ENCODE measurements at regions not wholly inside any gene's neighbourhood (a gene's known extent, or its start where the extent isn't known, plus 50 kb on each side); places are given as distances from the start of the nearest gene placed in this dataset.
"Not testable (repeated sequence)": the region's sequence is repeated elsewhere in the genome, so short reads cannot be mapped to it uniquely, and the experiment has no call there.

DNA sequence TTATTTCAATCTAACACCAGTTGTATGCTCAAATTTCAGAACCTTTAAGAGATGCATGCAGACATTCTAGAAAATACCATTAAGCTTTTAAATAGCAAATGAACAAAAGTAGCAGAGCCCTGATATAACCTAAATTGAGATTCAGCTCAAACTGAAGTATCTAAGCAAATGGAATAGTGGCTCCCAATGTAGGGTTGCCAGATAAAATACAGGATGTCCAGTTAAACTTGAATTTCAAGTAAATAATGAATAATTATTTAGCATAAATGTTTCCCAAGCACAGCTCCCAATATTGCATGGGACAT, 171.1 kb upstream of the ATP11B start:
- DNase-seq (ENCODE audit: low read depth), result no peak

DNA sequence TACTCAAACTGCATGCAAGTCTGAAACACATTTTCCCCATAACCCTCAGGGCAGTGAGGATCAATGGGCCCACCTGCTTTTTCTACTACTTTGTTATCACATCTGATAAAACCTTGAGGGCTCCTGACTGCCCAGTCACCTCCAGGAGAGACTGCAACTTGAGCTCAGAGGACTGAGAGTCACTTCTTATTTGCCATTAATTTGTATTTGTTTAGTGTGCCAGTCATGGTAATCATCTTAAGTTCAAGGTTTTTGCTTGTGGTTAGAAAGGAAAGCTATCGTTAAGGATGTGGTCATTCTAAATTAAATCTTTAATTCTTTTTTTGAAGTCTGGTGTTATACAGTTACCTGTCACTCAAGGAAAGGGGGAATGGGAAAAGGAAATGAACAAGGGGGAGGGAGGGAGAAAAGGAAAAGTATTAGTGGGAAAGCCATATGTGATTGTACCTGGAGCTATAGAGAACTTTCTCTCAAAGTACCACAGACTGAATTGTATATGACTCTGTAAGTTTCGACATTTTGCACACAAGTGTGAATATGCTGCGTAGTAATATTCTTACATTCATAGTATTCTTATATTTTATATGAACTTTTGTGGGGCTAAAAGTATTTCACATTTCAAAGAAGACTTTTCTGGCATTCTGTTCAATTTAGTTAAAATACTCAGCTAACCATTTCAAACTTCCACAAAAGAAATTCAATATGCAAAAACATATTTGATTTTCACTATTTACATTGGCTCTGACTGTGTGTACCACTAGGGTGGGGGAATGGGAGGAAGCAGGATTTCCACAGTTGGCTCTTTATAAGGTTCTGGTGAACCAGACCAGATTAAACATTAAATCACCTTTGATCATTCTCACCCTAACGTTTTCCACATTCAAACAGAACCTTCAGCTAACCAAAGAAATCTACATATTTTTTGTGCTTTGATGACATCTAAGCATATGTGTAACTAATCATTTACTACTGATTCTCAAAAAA, 166.5 kb upstream of the ATP11B start:
- DNase-seq (ENCODE audit: low read depth), result no peak

- DNase-seq (ENCODE audit: low read depth), result no peak
Observed at GRCh38 chr3:182628531-182628930, 164.8 kb upstream of the ATP11B start.

GRCh38 chr3:182629521-182629920, 163.8 kb upstream of the ATP11B start:
- no peak for DNase-seq (ENCODE audit: low read depth)

DNA sequence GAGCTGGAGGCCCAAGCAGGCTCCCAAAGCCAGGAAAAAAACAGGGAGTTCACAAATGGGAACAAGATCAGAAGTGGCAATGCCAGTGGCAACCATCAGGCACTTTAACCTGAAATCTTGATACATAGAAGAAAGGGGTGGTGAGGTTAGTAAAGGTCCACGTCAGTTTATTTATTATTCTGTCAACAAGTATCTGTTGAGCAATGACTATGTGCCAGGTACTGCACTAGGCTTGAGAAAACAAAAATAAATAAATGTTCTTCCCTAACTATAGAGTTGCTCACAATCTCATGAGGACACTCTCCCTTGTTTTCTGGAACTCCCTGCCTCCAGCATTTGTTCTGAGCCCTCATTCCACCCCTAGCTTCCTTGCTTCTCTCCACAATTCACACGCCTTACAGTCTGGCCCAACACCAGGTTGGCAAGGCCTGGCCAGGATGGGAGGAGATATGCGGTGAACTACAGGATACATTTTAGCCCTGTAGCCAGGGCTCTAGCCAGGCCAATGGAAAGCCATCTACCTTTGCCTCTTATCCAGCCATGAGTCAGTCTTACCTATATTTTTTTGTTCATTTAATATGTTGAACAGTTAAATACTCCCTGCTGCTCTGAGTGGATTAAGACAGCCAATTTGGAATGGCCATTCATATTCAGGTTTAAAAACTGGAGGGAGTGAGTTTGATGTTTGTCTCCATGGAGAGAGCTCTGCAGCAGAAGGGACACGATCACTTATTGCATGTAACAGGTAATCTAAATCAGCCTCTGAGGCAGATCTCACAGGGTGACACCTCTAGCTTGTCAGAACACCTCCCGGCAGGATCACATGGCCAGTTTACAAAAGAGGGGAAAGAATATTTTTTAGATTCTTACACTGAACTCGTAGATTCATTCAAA, 161.9 kb upstream of the ATP11B start:
- DNase-seq (ENCODE audit: low read depth), result no peak

DNA sequence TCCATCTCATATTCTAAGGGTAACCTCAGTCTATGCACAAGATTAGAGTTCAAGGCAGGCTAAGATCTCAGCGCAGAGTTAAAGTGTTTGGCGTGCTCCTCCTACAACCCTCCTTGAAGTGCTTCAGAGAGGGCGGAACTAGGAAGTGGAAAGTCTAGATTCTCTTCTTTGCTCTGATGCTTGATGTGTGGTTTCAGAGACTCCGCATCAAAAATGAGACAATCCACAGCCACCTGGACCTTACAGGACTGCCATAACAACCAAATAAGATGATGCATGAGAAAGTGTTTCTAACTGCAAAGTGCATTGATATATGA, 161.3 kb upstream of the ATP11B start:
- DNase-seq (ENCODE audit: low read depth), result no peak

- DNase-seq (ENCODE audit: low read depth), result no peak
Observed at GRCh38 chr3:182633186-182633585, 160.1 kb upstream of the ATP11B start.

GRCh38 chr3:182636646-182637045, 156.7 kb upstream of the ATP11B start:
- no peak for DNase-seq (ENCODE audit: low read depth)

DNA sequence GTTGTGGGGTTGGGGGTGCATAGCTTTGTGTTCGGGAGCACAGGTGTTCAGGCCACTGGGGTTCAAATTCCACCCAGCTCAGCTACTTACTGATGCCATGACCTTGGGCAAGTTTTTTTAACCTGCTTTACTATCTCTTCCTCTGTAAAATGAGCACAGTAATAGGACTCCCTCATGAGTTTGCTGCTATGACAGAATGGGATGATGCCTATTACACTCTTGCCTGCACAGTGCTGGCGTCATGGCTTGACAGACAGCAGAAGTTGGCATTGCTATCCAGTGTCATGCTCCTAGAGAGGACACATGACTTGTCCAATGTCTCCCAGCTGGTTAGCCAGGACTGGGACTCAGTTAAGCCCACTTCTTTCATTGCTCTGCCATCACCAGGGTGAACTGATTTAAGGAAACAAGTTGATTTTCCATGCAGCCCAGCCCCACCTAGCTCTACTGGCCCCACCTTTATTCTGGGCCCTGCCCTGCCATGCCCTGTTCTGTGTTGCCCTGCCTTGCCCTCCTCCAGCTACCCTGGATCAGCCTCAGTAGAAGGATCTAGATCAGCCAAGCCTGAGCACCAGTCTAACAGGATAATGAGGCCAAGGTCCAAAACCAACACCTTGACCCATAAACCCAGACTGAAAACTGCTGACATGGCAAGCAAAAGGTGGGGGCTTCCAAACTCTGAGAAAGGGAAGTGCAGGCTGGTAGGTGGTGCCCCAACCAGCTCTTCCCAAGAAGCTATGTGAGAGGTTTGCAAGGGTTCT, 155.8 kb upstream of the ATP11B start:
- no peak for DNase-seq (ENCODE audit: low read depth)

DNA sequence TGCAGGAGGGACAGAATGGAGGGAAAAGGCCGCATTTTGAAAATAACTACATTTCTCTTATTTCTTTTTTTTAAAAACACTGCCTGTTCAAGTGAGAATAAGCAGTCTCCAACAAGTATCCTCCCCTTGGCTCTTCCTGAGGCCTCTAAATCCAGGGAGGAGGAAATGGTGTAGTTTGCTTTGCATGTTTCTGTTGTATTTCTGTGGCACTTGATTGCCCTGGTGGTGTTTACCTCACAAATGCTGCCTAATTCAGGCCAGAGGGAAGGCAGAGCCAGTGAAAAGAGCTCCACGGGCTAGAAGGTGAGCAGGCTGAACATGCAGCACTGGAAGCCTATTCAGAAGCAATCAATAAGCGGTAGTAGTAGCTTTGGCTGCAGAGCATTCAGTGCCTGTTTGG, 149.3 kb upstream of the ATP11B start:
- no peak for DNase-seq (ENCODE audit: low read depth)

DNA sequence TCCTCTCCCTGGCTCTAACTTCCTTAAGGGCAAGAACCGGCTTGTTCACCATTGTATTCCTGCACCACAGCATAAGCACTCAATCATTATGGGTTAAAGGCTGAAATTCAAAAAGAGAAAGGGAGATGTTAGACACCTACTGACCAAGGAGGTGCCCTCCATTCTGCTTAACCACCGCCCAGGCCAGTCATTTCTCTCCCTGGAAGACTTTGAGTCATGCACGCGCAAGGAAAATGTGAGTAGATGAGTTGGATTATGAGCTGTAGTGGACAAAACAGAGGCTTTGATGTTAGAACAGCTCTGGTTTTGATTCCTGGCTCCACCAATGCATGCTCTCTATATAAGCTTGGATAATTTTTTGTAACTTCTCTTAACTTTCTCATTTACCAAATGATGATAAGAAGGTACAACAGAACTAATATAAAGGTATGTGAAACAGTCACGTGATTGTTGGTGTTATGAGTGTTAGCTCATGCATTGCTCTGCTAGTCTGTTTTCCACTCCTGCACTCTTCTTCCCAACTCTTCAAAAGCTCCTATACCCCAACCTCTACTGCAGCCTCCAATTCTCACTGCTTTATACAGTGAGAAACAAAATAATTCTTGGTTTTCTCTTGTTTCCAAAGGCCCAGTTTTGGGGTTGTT, 148.4 kb upstream of the ATP11B start:
- DNase-seq (ENCODE audit: low read depth), result no peak

- DNase-seq (ENCODE audit: low read depth), result no peak
Observed at GRCh38 chr3:182650568-182651128, 142.7 kb upstream of the ATP11B start.

DNA sequence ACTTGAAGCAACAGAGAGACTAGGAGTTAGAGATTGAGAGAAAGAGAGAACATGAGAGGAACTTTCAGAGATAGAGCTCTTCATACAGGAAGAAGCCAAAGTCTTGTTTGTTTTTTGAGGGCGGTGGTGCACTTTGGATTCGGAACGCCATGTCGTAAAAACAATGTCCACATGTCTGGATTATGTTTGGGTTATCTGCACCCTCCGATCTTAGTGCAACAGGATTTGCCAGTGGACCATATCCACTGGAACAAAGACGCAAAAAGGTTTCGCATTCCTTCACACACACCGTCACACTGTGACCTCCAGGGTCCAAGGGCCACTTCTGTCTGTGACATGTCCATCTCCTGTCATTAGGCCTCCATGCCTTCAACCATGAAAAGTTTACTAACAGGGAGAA, 141.8 kb upstream of the ATP11B start:
- no peak for DNase-seq (ENCODE audit: low read depth)

DNA sequence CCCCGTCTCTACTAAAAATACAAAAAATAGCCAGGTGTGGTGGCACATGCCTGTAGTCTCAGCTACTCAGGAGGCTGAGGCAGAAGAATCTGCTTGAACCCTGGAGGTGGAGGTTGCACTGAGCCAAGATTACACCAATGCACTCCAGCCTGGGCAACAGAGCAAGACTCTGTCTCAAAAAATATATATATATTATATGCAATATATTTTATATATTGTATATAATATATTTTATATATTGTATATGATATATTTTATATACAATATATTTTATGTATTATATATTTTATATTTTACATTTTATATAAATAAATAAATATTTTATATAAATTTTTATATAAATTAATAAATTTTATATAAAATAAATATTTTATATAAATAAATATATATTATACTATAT, 140.2 kb upstream of the ATP11B start:
- DNase-seq (ENCODE audit: low read depth), result not testable (repeated sequence)

- no peak for DNase-seq (ENCODE audit: low read depth)
Observed at GRCh38 chr3:182668541-182668940, 124.8 kb upstream of the ATP11B start.

- no peak for DNase-seq (ENCODE audit: low read depth)
Observed at GRCh38 chr3:182668974-182669373, 124.3 kb upstream of the ATP11B start.

GRCh38 chr3:182671541-182671940, 121.8 kb upstream of the ATP11B start:
- DNase-seq (ENCODE audit: low read depth), result no peak

DNA sequence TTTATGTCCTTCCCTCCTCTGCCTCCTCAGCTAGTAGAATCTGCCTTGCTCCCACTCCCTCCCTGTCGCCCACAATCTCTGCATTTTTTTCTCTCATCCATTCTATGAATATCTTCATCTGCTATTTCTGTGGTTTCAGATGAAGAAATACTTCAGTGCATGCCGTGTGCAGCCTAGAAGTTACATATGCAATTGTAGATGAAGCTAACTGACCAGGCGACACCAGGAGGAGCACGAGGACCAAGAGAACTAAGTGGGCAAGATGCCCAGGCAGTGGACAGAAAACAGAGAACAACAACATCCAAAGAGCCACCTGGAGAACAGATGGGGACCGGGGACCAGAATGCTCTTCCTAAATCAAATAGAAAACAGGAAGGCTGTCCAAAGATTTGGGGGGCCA, 121.4 kb upstream of the ATP11B start:
- DNase-seq (ENCODE audit: low read depth), result peak; percentile 34

DNA sequence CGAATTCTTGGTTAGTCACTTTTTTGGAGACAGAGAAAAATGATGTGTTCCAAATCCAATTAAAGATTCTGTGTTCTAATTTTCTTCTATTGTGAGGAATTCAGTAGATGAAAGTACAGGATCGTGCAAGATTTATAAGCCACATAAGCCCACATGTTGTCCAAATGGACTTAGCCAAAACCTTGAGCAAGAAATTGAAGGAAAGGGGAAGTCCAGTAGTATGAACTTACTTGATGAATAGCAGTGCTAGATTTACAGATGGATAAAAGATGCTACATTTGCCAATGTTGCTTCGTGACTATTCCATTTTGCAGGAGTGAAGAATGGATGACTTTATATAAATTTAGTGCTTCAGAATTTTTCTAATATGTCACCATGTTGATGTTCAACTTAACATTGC, 120.0 kb upstream of the ATP11B start:
- no peak for DNase-seq (ENCODE audit: low read depth)

- peak; percentile 34 for DNase-seq (ENCODE audit: low read depth)
Observed at GRCh38 chr3:182682263-182683241, 110.8 kb upstream of the ATP11B start.
